ENCODE measurements at regions not wholly inside any gene's neighbourhood (a gene's known extent, or its start where the extent isn't known, plus 50 kb on each side); places are given as distances from the start of the nearest gene placed in this dataset.

- ATAC-seq (ENCODE audit: low FRiP score) = no peak
- no peak for TF ChIP-seq CTCF (IDR thresholded peaks at IDR 0.05)
- no peak for DNase-seq (ENCODE audit: low spot score)
Measured at GRCh38 chr10:120641695-120642094, 184.7 kb downstream of the PLPP4 start.

DNA sequence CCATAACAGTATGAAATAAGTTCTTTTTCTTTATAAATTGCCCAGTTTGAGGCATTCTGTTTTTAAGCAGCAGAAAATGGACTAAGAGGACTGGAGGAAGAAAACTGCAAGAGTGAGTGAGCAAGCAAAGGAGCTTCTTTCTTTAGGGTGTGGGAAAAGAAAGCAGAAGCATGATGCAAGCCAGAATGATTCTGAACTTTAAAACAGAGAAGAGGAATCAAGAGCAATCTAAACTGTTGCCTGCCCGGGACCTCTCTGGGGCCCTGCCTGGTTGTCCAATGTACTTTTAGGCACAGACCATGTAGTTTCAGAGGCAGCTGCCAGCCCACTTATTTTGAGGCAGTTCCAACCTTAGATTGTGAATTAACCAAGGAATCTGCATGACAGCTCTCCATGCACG lies 186.3 kb downstream of the PLPP4 start:
- DNase-seq (ENCODE audit: low spot score) (no peak), ATAC-seq (ENCODE audit: low FRiP score) (no peak)
- no peak for TF ChIP-seq CTCF (IDR thresholded peaks at IDR 0.05)

- ATAC-seq (ENCODE audit: low FRiP score) = no peak
- no peak for TF ChIP-seq CTCF (IDR thresholded peaks at IDR 0.05)
Measured at GRCh38 chr10:120644556-120645410, 187.8 kb downstream of the PLPP4 start.

GRCh38 chr10:120646159-120646732 lies 189.2 kb downstream of the PLPP4 start:
- ATAC-seq (ENCODE audit: low FRiP score) (no peak), DNase-seq (ENCODE audit: low spot score) (no peak)
- no peak for TF ChIP-seq CTCF (IDR thresholded peaks at IDR 0.05)

More at GRCh38 chr10:120644556-120645410, 187.8 kb downstream of the PLPP4 start:
- no peak for DNase-seq (ENCODE audit: low spot score)

GRCh38 chr10:120646738-120647456 lies 189.9 kb downstream of the PLPP4 start:
- TF ChIP-seq CTCF (IDR thresholded peaks at IDR 0.05) = no peak
- no peak for DNase-seq (ENCODE audit: low spot score)
- ATAC-seq (ENCODE audit: low FRiP score) = no peak

DNA sequence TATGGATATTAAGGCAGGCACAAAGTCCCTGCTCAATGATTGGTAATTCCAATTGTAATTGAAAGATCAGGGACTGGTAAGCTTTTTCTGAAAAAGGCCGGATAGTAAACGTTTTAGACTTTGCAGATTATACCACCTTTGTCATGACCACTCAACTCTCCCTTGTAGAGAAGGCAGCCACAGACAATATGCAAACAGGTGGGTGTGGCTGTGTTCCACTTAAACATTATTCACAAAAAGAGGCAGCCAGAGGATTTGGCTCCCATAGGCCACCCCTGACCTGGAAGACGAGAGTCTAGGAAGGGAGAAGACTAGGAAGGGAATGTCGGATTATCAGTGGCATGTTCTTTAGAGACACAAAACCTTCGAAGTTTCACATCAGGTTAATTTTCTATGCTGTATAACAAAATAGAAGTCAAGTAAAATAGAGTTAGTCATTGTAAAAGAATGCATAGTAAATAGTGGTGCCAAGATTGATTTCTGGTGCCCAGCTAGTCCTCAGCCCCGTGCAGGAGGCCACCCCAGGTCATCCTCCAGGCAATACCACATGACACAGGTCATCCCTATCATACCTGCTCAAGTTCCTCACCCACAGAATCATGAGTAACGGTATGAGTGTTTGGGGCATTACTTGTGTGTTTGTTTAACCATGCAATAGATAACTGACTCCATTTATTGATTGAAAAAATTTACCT lies 193.8 kb downstream of the PLPP4 start:
- ATAC-seq (ENCODE audit: low FRiP score) (no peak), DNase-seq (ENCODE audit: low spot score) (no peak)
- TF ChIP-seq CTCF (IDR thresholded peaks at IDR 0.05) = no peak
